ENCODE measurements at regions not wholly inside any gene's neighbourhood (a gene's known extent, or its start where the extent isn't known, plus 50 kb on each side); places are given as distances from the start of the nearest gene placed in this dataset.

GRCh38 chr15:62257996-62258521 is 93.0 kb upstream of the C2CD4B start:
- H3K4me3 ChIP-seq (ENCODE audit: low read depth, low read length, poor library complexity, severe bottlenecking), result no peak overlapping the region
- H3K27ac ChIP-seq (ENCODE audit: low read depth, low read length, poor library complexity, severe bottlenecking), result no peak overlapping the region
- ChIA-PET CTCF (ENCODE audit: unreplicated experiment) (no interaction called here), POLR2A (interaction anchor here (0.6 kb wide), 2 partner anchors 71 to 1357 kb away, joined by 3 to 5 read pairs; no protein-coding TSS in a partner anchor)
- no peak for DNase-seq (ENCODE audit: low spot score)
- H3K9me2 ChIP-seq (ENCODE audit: insufficient read depth, low read length), result no peaks in the 10 kb centered on the region
- no peaks in the 10 kb centered on the region for H3K79me2 ChIP-seq (ENCODE audit: insufficient read depth, low read depth, low read length)
- H3K4me2 ChIP-seq (ENCODE audit: low read length), result no peak overlapping the region
- no peaks in the 10 kb centered on the region for H3K36me3 ChIP-seq (ENCODE audit: insufficient read depth, low read length)
- H3K4me1 ChIP-seq (ENCODE audit: insufficient read depth, low read length, poor library complexity, severe bottlenecking), result no peaks in the 10 kb centered on the region
- no peak for TF ChIP-seq CTCF (conservative IDR thresholded peaks at IDR 0.05; ENCODE audit: low read length)
- no peak for TF ChIP-seq EZH2phosphoT487 (IDR thresholded peaks at IDR 0.05; ENCODE audit: borderline replicate concordance, low read depth, low read length)
- BruUV-seq (replicated peaks), result no TSS peak
- H3K9me3 ChIP-seq (ENCODE audit: low read length), result peaks cover 12% of the 10 kb centered on the region; the same call in 1 of the 2 replicates
- no peak overlapping the region for H2AFZ ChIP-seq (ENCODE audit: low read length)
- intact Hi-C loops (cut with micrococcal nuclease; ENCODE audit: unreplicated experiment), result loop anchor here (10.0 kb wide), 1 partner anchor 383 kb away; no protein-coding TSS in a partner anchor
- no peaks in the 10 kb centered on the region for H4K20me1 ChIP-seq (ENCODE audit: insufficient read depth, low read length)

- Histone ChIP-seq H3K36me3 (ENCODE audit: insufficient read depth, low read length) (no peaks in the 10 kb centered on the region), H3K4me1 (ENCODE audit: insufficient read depth, low read length, poor library complexity, severe bottlenecking) (no peaks in the 10 kb centered on the region), H4K20me1 (ENCODE audit: insufficient read depth, low read length) (no peaks in the 10 kb centered on the region), H3K4me2 (ENCODE audit: low read length) (no peak overlapping the region), H3K9me2 (ENCODE audit: insufficient read depth, low read length) (no peaks in the 10 kb centered on the region), H3K79me2 (ENCODE audit: insufficient read depth, low read depth, low read length) (no peaks in the 10 kb centered on the region), H3K9me3 (ENCODE audit: low read length) (peaks cover 12% of the 10 kb centered on the region; the same call in 1 of the 2 replicates), H3K27ac (ENCODE audit: low read depth, low read length, poor library complexity, severe bottlenecking) (no peak overlapping the region), H3K4me3 (ENCODE audit: low read depth, low read length, poor library complexity, severe bottlenecking) (no peak overlapping the region), H2AFZ (ENCODE audit: low read length) (no peak overlapping the region)
- TF ChIP-seq CTCF (conservative IDR thresholded peaks at IDR 0.05; ENCODE audit: low read length) (no peak), EZH2phosphoT487 (IDR thresholded peaks at IDR 0.05; ENCODE audit: borderline replicate concordance, low read depth, low read length) (no peak)
- ChIA-PET POLR2A (interaction anchor here (1.0 kb wide), 1 partner anchor 11 kb away, joined by 3 read pairs; no protein-coding TSS in a partner anchor), CTCF (ENCODE audit: unreplicated experiment) (no interaction called here)
- DNase-seq (ENCODE audit: low spot score), result no peak
- intact Hi-C loops (cut with micrococcal nuclease; ENCODE audit: unreplicated experiment), result no loop called here
- no TSS peak for BruUV-seq (replicated peaks)
These were observed 97.3 kb upstream of the C2CD4B start for GRCh38 chr15:62262305-62262941.

GRCh38 chr15:62264196-62264595 is 99.1 kb upstream of the C2CD4B start:
- Histone ChIP-seq H3K9me2 (ENCODE audit: insufficient read depth, low read length) (no peaks in the 10 kb centered on the region), H3K4me2 (ENCODE audit: low read length) (no peak overlapping the region), H3K9me3 (ENCODE audit: low read length) (peaks cover 16% of the 10 kb centered on the region; the same call in 1 of the 2 replicates), H3K4me3 (ENCODE audit: low read depth, low read length, poor library complexity, severe bottlenecking) (no peak overlapping the region), H3K27ac (ENCODE audit: low read depth, low read length, poor library complexity, severe bottlenecking) (no peak overlapping the region), H4K20me1 (ENCODE audit: insufficient read depth, low read length) (no peaks in the 10 kb centered on the region), H3K36me3 (ENCODE audit: insufficient read depth, low read length) (no peaks in the 10 kb centered on the region), H3K79me2 (ENCODE audit: insufficient read depth, low read depth, low read length) (no peaks in the 10 kb centered on the region), H2AFZ (ENCODE audit: low read length) (no peak overlapping the region), H3K4me1 (ENCODE audit: insufficient read depth, low read length, poor library complexity, severe bottlenecking) (no peaks in the 10 kb centered on the region)
- TF ChIP-seq EZH2phosphoT487 (IDR thresholded peaks at IDR 0.05; ENCODE audit: borderline replicate concordance, low read depth, low read length) (no peak), CTCF (conservative IDR thresholded peaks at IDR 0.05; ENCODE audit: low read length) (no peak)
- BruUV-seq (replicated peaks), result no TSS peak
- ChIA-PET CTCF (ENCODE audit: unreplicated experiment) (no interaction called here), POLR2A (no interaction called here)
- intact Hi-C loops (cut with micrococcal nuclease; ENCODE audit: unreplicated experiment), result no loop called here
- no peak for DNase-seq (ENCODE audit: low spot score)
